Endothelial cell of umbilical vein (primary cell): ENCODE measurements at regions not wholly inside any gene's neighbourhood (a gene's known extent, or its start where the extent isn't known, plus 50 kb on each side); places are given as distances from the start of the nearest gene placed in this dataset.

Experiments
- BruUV-seq: library from RNA; stranded (reverse); fragments of 400-500 nt; replicated peaks from 2 replicates; lab custom pipeline; 2021; lab: Mats Ljungman, UMichigan
- CTCF ChIA-PET: fragments of 300-600, 350-600 bp; sonication (Branson Sonifier 250); formaldehyde crosslinking; loops from one replicate; lab custom pipeline; 2021; ENCODE audit warnings: antibody characterized with exemption, inconsistent platforms; lab: Charles Lee
- POLR2A ChIA-PET: fragments of 300-600, 350-600 bp; sonication (Branson Sonifier 250); formaldehyde crosslinking; loops from one replicate; lab custom pipeline; 2021; ENCODE audit warnings: antibody characterized with exemption, inconsistent platforms; lab: Charles Lee
- DNase-seq: peaks from one replicate; pipeline ENCODE4 v3.0.0-alpha.2; 2011; ENCODE audit warnings: low read depth, low spot score
- FAIRE-seq: peaks from 2 replicates; lab custom pipeline; 2011; peaks lifted over from hg19 to GRCh38; lab: Jason Lieb, UNC
- H2AFZ ChIP-seq: 2 replicates; pipeline ENCODE4 v1.6.0; 2012; ENCODE audit warnings: low read depth, low read length, control low read depth, inconsistent platforms
- H3K27ac ChIP-seq: 2 replicates; pipeline ENCODE4 v1.5.1; 2011; ENCODE audit warnings: low read depth, mild to moderate bottlenecking, control low read depth, low read length, moderate library complexity; ENCODE audit not compliant: insufficient read depth
- H3K27me3 ChIP-seq, 2 experiments: 2 replicates each; pipeline versions ENCODE4 v1.6.0 to v1.6.1; 2011; ENCODE audit warnings: low read length in 2 of 2, mixed read lengths in 1 of 2; ENCODE audit not compliant: control insufficient read depth in 2 of 2, insufficient read depth in 2 of 2
- H3K36me3 ChIP-seq, 2 experiments: 2 replicates in 1 of 2; 3 replicates in 1 of 2; pipeline ENCODE4 v1.5.1; 2011; ENCODE audit warnings: low read length in 2 of 2, mild to moderate bottlenecking in 1 of 2, moderate library complexity in 1 of 2; ENCODE audit not compliant: control insufficient read depth in 2 of 2, insufficient read depth in 2 of 2; ENCODE audit errors: extremely low read depth in 1 of 2
- H3K4me1 ChIP-seq: 3 replicates; pipeline ENCODE4 v1.5.1; 2011; ENCODE audit warnings: mild to moderate bottlenecking, low read length; ENCODE audit not compliant: control insufficient read depth, insufficient read depth; ENCODE audit errors: extremely low read depth
- H3K4me2 ChIP-seq: 2 replicates; pipeline ENCODE4 v1.6.1; 2011; ENCODE audit warnings: low read length, control low read depth, mixed read lengths; ENCODE audit not compliant: insufficient read depth
- H3K4me3 ChIP-seq, 3 experiments: fragments of 200-600 bp in 1 of 3; sonication (generic), shearing (Covaris generic) in 1 of 3; replicated peaks in 1 of 3; 2 replicates each; pipeline ENCODE4 v1.5.1; 2011 to 2016; ENCODE audit warnings: control low read depth in 3 of 3, low read length in 3 of 3, mild to moderate bottlenecking in 2 of 3, inconsistent platforms in 1 of 3, low read depth in 1 of 3, moderate library complexity in 1 of 3; ENCODE audit not compliant: insufficient read depth in 1 of 3
- H3K79me2 ChIP-seq: 2 replicates; pipeline ENCODE4 v1.6.0; 2012; ENCODE audit warnings: low read length, inconsistent platforms; ENCODE audit not compliant: control insufficient read depth, insufficient read depth
- H3K9ac ChIP-seq: replicated peaks from 2 replicates; pipeline ENCODE3; 2011; ENCODE audit warnings: low read length, control low read depth; ENCODE audit not compliant: insufficient read depth; ENCODE audit errors: extremely low read depth
- H3K9me1 ChIP-seq: replicated peaks from 3 replicates; pipeline ENCODE4 v1.6.0; 2011; ENCODE audit warnings: mild to moderate bottlenecking, low read length; ENCODE audit not compliant: control insufficient read depth, insufficient read depth; ENCODE audit errors: extremely low read depth
- H3K9me3 ChIP-seq: replicated peaks from 2 replicates; pipeline ENCODE4 v1.5.1; 2012; ENCODE audit warnings: low read length, inconsistent platforms; ENCODE audit not compliant: control insufficient read depth, insufficient read depth
- H4K20me1 ChIP-seq: replicated peaks from 2 replicates; pipeline ENCODE3; 2011; ENCODE audit warnings: mild to moderate bottlenecking, low read length; ENCODE audit not compliant: control insufficient read depth, insufficient read depth; ENCODE audit errors: extremely low read depth
- CTCF ChIP-seq, 2 donors: IDR thresholded peaks; 1 replicate in 1 of 2; 2 replicates in 1 of 2; pipeline ENCODE4 v1.5.1; 2011; ENCODE audit warnings: low read length in 2 of 2, mild to moderate bottlenecking in 2 of 2, moderate library complexity in 2 of 2, control low read depth in 1 of 2, inconsistent platforms in 1 of 2, low read depth in 1 of 2; ENCODE audit not compliant: insufficient read depth in 1 of 2; ENCODE audit errors: extremely low read depth in 1 of 2
- FOS ChIP-seq: IDR thresholded peaks from 2 replicates; pipeline ENCODE4 v1.6.1; 2011; ENCODE audit warnings: mild to moderate bottlenecking, low read length, moderate library complexity, borderline replicate concordance; ENCODE audit not compliant: insufficient read depth
- GATA2 ChIP-seq: IDR thresholded peaks from 2 replicates; pipeline ENCODE4 v1.7.0; 2011; ENCODE audit warnings: low read depth, mild to moderate bottlenecking, moderate library complexity, mixed read lengths, low read length; ENCODE audit not compliant: insufficient read length, insufficient read depth
- MYC ChIP-seq: IDR thresholded peaks from one replicate; pipeline ENCODE4 v1.6.1; 2011; ENCODE audit warnings: mild to moderate bottlenecking, low read depth, low read length
- POLR2A ChIP-seq: IDR thresholded peaks from 2 replicates; pipeline ENCODE4 v1.6.1; 2012; ENCODE audit warnings: low read depth, mild to moderate bottlenecking, control low read depth, low read length
- POLR2AphosphoS5 ChIP-seq: IDR thresholded peaks from 2 replicates; pipeline ENCODE4 v1.6.1; 2012; ENCODE audit warnings: low read depth, mild to moderate bottlenecking, control low read depth, low read length, moderate library complexity; ENCODE audit not compliant: insufficient read depth
- dilution Hi-C: fragments of 300-500 bp; cut with MboI; formaldehyde crosslinking; loops from one replicate; pipeline ENCODE4 v1.15.0; 2019; ENCODE audit warnings: low sequenced_read_pairs; ENCODE audit not compliant: extremely low pct_ligation_motif_present
- intact Hi-C: fragments of 100-400 bp; cut with micrococcal nuclease; formaldehyde crosslinking; loops from one replicate; pipeline ENCODE4 v1.10.0; 2022

GRCh38 chr2:5758346-5758745 is 66.2 kb downstream of the SOX11 start:
- Histone ChIP-seq H3K4me3 (no peak overlapping the region), H3K9me1 (no peaks in the 10 kb centered on the region), H4K20me1 (no peaks in the 10 kb centered on the region), H3K4me1 (no peaks in the 10 kb centered on the region), H3K27ac (no peak overlapping the region), H3K79me2 (no peaks in the 10 kb centered on the region), H3K9ac (no peak overlapping the region), H3K27me3 (no peaks in the 10 kb centered on the region), H2AFZ (no peak overlapping the region), H3K9me3 (no peaks in the 10 kb centered on the region), H3K36me3 (no peaks in the 10 kb centered on the region), H3K4me2 (no peak overlapping the region)
- TF ChIP-seq MYC = no peak
- TF ChIP-seq POLR2A = no peak
- TF ChIP-seq CTCF (IDR thresholded peaks at IDR 0.05; ENCODE audit: extremely low read depth in 1 of 2, insufficient read depth in 1 of 2, low read depth in 1 of 2, low read length in 2 of 2) = no peak
- no peak for TF ChIP-seq POLR2AphosphoS5
- no peak for TF ChIP-seq GATA2
- TF ChIP-seq FOS = no peak
- intact Hi-C loops = no loop called here
- no TSS peak for BruUV-seq
- POLR2A ChIA-PET = no interaction called here
- DNase-seq (no peak), FAIRE-seq (no peak)
- CTCF ChIA-PET = no interaction called here
- dilution Hi-C loops = no loop called here

- ChIA-PET CTCF (no interaction called here), POLR2A (no interaction called here)
- Histone ChIP-seq H3K9me3 (no peaks in the 10 kb centered on the region), H3K4me2 (no peak overlapping the region), H3K9ac (no peak overlapping the region), H3K36me3 (no peaks in the 10 kb centered on the region), H3K79me2 (no peaks in the 10 kb centered on the region), H3K27ac (no peak overlapping the region), H3K4me1 (no peaks in the 10 kb centered on the region), H3K27me3 (no peaks in the 10 kb centered on the region), H3K9me1 (no peaks in the 10 kb centered on the region), H3K4me3 (no peak overlapping the region), H4K20me1 (no peaks in the 10 kb centered on the region), H2AFZ (no peak overlapping the region)
- TF ChIP-seq FOS (no peak), POLR2AphosphoS5 (no peak), MYC (no peak), POLR2A (no peak)
- intact Hi-C loops (no loop called here), dilution Hi-C loops (no loop called here)
- no peak for FAIRE-seq
- BruUV-seq = no TSS peak
- DNase-seq = no peak
These were observed 67.8 kb downstream of the SOX11 start for GRCh38 chr2:5759949-5760348.
